DMS53 treated with DMSO at 0.1 percent for 48 hours (cell line): ENCODE measurements at regions not wholly inside any gene's neighbourhood (a gene's known extent, or its start where the extent isn't known, plus 50 kb on each side); places are given as distances from the start of the nearest gene placed in this dataset.
A peak's percentile ranks its signal among the peaks of the same experiment; 100 is the strongest.
"Not testable (repeated sequence)": the region's sequence is repeated elsewhere in the genome, so short reads cannot be mapped to it uniquely, and the experiment has no call there.

Experiments
- DNase-seq: peaks from one replicate; lab custom pipeline; 2025; ENCODE audit not compliant: unreplicated experiment; lab: John Stamatoyannopoulos, UW

GRCh38 chr11:82225502-82225901, 508.2 kb downstream of the FAM181B start:
- no peak for DNase-seq

GRCh38 chr11:82216927-82217570, 516.6 kb downstream of the FAM181B start:
- peak; percentile 73 for DNase-seq

- no peak for DNase-seq
Measured at GRCh38 chr11:82210011-82210410, 523.7 kb downstream of the FAM181B start.

- no peak for DNase-seq
Measured at GRCh38 chr11:82195283-82195682, 538.4 kb downstream of the FAM181B start.

GRCh38 chr11:82194521-82194920, 539.1 kb downstream of the FAM181B start:
- DNase-seq = no peak

GRCh38 chr11:82191695-82192094, 542.0 kb downstream of the FAM181B start:
- peak; percentile 79 for DNase-seq

- no peak for DNase-seq
Measured at GRCh38 chr11:82185925-82186324, 547.7 kb downstream of the FAM181B start.

GRCh38 chr11:82184966-82185365, 548.7 kb downstream of the FAM181B start:
- DNase-seq = no peak

- no peak for DNase-seq
Measured at GRCh38 chr11:82183346-82183745, 550.3 kb downstream of the FAM181B start.

- not testable (repeated sequence) for DNase-seq
Measured at GRCh38 chr11:82182697-82183096, 551.0 kb downstream of the FAM181B start.

GRCh38 chr11:82181796-82182195, 551.9 kb downstream of the FAM181B start:
- DNase-seq = not testable (repeated sequence)

GRCh38 chr11:82176945-82177344, 556.7 kb downstream of the FAM181B start:
- no peak for DNase-seq

GRCh38 chr11:82176365-82176764, 557.3 kb downstream of the FAM181B start:
- no peak for DNase-seq

GRCh38 chr11:82174610-82175009, 559.1 kb downstream of the FAM181B start:
- no peak for DNase-seq

- no peak for DNase-seq
Measured at GRCh38 chr11:82146789-82147188, 586.9 kb downstream of the FAM181B start.

- DNase-seq = no peak
Measured at GRCh38 chr11:82118946-82119345, 614.7 kb downstream of the FAM181B start.

GRCh38 chr11:82117362-82117761, 616.3 kb downstream of the FAM181B start:
- no peak for DNase-seq

- DNase-seq = no peak
Measured at GRCh38 chr11:82105331-82105998, 628.2 kb downstream of the FAM181B start.

GRCh38 chr11:82092904-82093303, 640.8 kb downstream of the FAM181B start:
- DNase-seq = no peak

GRCh38 chr11:82089426-82089825, 644.2 kb downstream of the FAM181B start:
- no peak for DNase-seq

- DNase-seq = no peak
Measured at GRCh38 chr11:82085493-82085892, 648.2 kb downstream of the FAM181B start.

GRCh38 chr11:82082976-82083375, 650.7 kb downstream of the FAM181B start:
- DNase-seq = no peak

- no peak for DNase-seq
Measured at GRCh38 chr11:82080160-82080559, 653.5 kb downstream of the FAM181B start.
